HG03066 (cell line): ENCODE measurements at regions not wholly inside any gene's neighbourhood (a gene's known extent, or its start where the extent isn't known, plus 50 kb on each side); places are given as distances from the start of the nearest gene placed in this dataset.

Experiments
- ATAC-seq: cut with Tn5 transposase; IDR thresholded peaks from one replicate; pipeline ENCODE4 v1.9.1; 2021; ENCODE audit warnings: low read depth; ENCODE audit not compliant: unreplicated experiment

DNA sequence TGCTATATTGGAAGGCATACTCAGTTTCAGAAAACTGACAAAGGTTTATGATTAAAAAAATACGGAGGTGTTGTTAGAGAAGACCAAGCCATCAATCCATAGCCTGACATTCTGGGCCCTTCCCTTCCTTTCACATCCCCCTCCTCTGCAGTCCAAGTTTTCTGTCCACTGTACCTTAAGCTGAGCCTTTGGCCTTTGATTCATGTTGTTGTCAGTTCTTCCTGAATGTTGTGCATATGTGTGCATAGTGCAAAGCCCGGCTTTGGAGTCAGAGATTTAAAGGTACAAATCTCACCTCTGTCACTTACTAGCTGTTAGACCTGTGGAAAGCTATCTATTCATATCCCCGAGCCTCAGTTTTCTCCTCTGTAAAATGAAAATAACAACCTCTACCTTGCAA lies 104.9 kb upstream of the AGBL1 start:
- no peak for ATAC-seq

DNA sequence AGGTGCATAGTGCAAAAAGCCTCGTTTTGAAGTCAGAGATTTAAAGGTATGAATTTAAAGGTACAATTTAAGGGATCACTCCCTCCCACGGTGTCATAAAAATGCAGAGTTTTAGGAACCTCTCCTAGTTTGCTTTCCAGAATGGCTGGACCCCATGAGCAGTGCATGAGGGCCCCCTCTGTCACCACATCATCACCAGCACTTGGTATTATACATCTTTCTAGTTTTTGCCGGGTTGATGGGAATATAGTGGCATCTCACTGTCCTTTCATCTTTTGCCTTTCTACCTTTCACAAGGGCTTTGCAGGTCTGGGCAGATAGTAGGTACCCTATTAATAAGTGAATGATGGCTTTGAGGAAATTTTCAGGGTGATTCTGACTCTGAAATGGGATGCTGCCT lies 103.6 kb upstream of the AGBL1 start:
- no peak for ATAC-seq

DNA sequence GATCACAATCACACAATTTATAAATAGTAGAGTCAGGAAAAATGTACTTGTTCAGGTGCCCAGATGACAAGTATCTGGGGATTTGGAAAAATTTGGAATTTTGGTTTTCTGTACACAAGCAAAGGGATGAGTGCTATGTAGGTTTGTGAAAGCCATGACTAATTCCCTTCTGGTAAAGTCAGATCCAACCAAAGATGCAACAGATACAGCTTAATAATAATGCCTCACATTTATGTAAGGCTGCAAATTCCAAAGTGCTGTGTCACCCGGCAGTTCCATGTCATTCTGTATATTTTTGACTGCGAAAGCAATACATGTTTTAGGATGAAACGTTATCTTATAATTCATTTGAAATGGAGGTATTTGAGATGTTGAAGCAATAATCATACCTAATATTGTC lies 102.7 kb upstream of the AGBL1 start:
- ATAC-seq: no peak

DNA sequence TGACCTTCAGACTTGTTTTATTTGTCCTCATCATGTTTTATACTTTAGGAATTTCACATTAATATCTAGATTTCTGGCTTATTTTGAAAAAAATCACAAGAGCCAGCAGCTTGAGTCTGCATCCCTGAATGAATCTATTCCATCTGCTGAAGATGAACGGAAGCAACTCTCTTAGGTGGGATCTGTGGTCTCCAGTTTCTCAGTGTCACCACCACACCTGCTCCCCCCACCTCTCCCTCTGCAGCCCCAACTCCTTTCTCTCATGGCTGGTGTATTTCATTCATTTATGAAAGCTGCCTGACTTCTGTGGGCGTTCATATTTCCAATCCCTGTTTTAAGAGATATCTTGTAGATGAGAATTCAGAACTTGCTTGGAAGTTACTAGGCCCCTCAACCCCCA lies 102.1 kb upstream of the AGBL1 start:
- ATAC-seq: no peak

DNA sequence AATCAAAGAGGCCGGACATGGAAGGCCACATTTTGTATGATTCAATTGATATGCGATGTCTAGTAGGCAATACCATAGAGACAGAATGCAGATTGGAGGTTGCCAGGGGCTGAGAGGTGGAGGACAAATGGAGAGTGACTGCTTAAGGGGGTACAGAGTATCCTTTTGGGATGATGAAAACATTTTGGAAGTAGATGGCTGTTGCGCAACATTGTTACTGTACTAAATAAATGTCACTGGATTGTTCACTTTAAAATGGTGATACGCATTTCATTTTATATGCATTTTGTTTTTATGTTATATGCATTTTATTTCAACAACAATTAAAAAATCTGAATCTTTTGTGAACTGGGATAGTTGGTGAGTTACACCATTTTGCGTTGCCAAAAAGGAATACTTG lies 99.7 kb upstream of the AGBL1 start:
- no peak for ATAC-seq

DNA sequence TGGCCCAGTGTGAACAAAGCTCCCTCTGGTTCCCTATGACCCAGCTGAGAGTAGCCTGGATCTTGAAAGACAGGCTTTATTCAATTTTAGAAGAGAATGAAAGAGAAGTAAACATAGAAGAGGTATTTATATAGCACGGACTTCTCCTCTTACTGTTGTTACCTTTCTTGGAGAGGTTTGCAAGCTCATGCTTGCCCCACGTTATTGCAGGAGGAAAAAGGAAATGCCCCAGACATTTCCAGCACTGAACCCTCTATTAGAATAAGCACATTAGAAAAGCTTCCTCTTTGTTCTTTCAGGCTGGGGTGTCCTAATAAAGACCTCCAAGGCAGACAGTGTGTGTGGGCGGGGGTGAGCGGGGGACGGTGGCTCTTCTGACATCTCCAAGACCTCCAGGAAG lies 98.7 kb upstream of the AGBL1 start:
- ATAC-seq: no peak

DNA sequence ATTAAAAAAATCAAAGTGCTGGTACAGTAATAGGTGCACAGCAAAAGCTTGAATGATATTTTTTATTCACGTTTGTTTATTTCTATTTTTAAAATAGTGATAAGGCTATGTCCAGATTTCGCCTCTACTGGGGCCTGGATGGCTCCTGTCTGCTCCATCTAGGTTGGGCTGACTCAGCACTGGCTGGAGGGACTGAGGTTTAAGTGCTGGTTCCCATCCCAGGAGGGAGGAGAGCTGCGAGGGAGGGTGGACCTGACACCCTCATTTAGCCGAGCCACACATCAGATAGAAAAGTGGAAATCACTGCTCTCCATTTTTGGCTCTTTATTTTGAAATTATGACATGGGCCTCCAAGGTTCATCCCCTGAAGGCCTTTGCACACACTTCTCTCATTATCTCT lies 95.4 kb upstream of the AGBL1 start:
- no peak for ATAC-seq

DNA sequence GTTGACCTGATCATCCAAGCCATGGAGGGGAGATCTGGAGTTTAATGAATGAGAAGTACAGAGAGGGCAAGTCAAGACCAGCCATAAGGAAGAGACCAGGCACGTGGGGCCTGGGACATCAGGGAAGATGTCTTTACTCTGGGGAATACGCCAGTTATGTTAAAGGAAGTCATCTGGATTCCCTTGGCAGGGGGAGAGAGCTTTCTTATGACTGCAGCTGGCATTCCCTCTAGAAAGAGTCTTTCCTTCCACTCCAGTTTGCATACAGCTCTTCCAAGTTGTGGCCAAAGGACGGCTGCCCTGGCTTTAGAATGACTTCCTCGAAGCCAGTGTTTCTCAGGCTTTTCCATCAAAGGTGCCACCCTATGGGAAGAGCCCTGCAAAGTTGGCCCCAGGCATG lies 93.6 kb upstream of the AGBL1 start:
- no peak for ATAC-seq

DNA sequence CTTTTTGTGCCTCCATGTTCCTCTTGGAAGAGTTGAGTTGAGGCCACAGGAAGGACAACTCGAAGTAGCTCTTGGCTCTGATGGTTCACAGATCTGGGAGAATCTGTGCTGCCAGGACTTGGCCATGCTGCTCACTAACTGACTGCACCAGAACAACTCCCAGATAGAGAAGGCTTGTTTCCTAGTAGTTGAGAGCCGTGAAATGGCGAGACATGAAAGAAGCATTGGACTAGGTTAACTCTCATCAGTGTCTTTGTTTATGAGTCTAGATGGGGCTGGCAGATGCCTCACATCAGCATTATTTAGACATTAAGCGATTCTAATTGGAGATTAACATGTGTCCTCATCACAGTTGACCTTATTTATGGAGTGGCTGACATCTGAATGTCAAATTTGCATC lies 92.9 kb upstream of the AGBL1 start:
- ATAC-seq: no peak

DNA sequence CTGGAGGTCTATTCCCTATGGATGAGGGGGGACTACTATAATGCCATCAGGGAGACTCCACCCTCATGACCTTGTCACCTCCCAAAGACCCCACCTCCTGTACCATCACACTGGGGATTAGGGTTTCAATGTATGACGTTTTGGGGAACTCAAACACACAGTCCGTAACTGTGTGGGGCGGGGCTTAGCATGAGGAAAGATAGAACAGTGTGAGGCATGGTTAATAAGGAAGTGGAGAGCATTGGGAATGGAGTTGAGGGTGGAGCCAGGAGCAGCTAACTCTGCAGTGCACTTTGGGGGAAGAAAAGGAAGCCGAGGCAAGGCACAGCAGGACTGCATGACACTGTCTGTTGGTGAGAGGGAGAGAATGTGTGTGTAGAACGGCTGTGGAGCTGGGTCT lies 90.9 kb upstream of the AGBL1 start:
- ATAC-seq: no peak

DNA sequence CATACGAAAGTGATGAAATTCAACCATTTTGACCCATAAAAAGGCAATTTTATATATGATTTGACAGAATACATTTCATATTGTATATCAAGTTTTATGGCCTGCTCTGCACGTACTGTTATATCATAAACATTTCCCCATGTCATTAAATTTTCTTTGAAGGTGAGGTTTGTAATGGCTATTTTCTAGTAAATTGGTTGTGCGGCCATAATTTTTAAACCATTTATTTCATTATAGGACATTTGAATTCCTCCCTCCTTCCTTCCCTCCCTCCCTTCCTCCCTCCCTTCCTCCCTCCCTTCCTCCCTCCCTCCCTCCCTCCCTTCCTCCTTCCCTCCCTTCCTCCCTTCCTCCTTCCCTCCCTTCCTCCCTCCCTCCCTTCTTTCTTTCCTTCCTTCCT lies 87.4 kb upstream of the AGBL1 start:
- no peak for ATAC-seq

DNA sequence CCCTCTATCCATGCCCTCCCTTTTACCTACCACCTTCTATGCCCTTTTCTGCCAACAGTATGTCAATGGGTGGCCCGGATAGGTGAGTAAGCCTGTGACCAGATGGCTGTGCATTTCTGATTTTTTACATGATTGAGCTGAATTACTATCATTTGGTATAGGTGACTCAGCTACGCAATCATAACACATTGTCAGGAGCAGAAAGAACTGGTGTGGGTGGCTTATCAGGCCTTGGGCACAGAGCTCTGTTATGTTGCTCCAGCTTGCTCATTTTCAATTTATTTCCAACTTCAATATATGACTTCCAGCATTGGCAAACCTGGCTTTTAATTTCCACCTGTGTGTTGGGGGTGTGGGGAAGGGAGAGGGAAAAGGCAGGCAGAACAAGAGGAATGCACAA lies 86.6 kb upstream of the AGBL1 start:
- ATAC-seq: no peak

DNA sequence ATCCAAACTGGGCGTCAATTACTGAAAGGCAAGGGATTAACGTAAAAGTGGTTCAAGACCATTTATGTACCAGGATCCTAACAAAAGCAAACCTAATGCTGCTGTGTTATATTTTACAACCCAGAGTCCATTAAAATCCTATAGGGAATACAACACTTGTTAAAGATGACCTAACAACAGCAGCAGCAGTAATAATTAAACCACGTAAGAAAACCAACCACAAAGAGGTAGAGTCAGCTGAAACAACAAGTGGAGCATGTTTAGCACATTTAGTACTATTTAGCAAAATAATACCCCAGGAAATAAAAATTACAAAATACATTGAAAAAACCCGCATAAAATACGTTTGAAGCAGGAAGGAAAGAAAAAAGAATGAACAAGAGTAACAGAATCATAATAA lies 82.1 kb upstream of the AGBL1 start:
- no peak for ATAC-seq

DNA sequence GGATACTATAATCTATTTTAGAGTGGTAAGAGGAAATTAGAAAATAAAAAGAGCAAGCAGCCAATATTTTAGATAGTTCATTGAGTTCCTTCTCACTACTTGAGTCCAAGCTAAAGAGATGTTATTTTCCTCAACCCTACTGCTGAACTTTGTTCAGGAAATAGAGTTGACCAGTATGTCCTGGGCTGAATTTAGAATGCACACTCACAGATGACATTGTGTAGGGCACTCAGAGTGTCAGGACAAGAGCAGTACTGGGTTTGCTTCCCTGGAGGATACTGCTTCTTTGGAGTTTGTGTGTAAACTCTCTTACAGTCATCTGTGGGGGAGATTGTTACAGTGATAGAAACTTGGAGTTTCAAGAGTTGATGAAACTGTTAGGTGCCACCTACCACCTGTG lies 80.0 kb upstream of the AGBL1 start:
- ATAC-seq: no peak

DNA sequence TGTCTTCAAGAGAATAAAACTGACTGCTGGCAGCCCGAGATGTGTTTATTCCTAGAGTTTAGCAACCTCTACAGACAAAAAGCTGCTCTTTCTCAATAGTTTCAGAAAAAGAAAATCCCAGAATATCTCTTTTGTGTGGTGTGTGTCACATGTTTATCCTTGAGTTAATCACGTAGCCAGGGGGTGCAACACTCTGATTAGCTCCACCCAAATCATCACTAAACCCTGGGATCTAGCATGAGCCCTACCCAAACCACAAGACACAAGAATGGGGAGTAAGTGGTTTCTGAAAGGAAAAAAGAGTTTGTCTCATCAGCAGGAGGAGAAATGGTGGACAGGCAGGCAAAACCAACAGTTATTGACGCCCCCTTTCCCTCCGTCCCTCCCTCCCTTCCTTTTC lies 78.5 kb upstream of the AGBL1 start:
- ATAC-seq: no peak

DNA sequence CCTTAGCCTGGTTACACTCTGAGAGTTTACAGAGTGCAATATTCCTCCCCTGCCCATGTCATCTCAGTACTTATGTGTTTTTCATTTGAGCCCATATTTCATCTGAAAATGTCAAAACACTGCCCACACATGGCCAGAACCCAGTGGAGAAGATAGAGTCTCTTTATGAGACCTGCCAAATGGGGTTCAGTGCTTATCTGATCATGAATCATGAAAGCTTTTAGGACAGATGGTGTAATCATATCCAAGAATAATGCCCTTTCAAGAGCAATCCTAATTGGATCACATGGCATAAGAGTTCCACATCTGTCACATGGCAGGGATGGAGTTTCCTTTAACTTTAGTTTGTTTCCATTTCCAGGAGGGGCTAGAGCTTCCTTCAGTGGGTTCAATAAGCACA lies 77.2 kb upstream of the AGBL1 start:
- no peak for ATAC-seq

DNA sequence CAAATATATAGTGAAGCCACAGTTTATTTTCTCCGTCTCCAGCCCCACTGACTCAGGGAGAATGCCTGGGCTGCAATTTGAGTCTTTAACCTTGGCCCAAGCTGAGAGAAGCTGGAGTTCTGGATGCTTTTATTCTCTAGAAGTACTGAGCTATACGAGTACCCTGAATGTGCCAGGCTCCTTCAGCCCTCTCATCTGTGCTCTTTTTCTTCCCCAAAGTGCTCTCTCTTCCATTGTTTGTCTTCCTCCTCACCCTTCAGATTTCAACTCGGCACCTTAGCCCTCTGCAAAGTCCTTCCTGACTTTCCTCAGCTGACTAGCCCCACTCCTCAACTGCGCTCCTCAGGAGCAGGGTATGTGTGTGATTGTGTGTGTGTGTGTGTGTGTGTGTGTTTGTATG lies 75.6 kb upstream of the AGBL1 start:
- ATAC-seq: no peak

DNA sequence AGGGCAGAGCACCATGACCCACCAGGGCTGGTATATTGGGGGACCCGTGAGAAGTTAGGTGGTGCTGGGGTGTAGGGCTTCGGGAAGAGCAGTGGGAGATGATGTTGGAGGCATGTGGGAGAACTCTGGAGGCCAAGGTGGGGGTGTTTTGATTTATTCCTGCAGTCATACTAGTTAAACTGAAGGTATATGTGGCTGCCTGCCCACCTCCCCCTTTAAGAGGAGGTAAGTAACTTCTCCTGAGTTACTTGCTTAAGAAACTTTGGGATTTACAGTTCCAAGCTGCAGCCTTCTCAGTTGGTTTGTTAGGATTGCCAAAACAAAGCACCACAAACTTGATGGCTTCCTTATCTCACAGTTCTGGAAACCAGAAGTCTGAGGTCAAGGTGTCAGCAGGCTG lies 73.1 kb upstream of the AGBL1 start:
- no peak for ATAC-seq

DNA sequence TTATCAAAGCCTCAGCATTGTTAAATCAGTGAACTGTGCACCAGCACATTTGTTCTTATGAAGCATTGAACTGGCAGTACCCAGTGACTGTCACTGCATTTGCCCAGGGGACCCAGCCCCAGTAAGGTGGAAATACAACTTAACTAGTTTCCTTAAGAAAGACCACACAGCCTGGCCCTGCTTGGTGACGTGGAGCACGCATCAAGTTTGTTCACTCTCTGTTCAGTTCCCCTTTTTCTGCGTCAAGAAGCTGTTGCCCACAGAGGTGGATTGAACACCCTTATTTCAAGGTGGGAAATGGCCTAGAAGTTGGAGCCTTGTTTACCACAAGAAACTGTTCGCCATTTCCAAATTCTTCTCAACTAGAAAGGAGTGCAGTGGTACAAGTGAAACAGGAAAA lies 69.9 kb upstream of the AGBL1 start:
- no peak for ATAC-seq

DNA sequence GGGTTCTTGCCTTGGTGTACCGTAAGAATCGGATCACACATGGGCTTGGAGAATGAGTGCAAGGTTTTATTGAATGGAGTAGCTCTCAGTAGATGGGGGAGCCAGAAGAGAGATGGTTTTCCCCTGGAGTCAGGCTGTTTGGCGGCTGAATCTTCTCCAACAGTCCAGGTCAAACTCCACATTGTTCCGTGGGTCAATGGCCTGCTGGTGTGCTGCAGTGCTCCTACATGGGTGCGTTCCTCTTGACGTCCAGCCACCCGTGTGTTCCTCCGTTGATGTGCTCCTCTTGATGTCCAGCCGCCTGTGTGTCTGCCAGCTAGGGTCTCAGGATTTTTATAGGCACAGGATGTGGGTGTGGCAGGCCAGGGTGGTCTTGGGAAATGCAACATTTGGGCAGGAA lies 69.3 kb upstream of the AGBL1 start:
- no peak for ATAC-seq

DNA sequence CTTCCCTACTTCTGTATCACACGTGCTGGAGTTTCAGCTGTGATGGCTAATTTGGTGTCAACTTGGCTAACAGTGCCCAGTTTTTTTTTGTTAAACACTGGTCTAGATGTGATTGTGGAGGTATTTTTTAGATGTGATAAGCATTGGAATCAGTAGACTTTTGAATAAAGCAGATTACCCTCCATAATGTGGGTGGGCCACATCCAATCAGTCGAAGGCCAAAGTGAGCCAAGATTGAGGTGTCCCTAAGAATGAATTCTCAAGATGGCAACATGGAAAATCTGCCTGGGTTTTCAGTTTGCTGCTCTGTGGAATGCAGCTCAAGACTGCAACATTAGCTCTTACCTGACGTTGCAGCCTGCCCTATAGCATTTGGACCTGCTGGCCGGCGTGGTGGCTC lies 68.8 kb upstream of the AGBL1 start:
- ATAC-seq: no peak

DNA sequence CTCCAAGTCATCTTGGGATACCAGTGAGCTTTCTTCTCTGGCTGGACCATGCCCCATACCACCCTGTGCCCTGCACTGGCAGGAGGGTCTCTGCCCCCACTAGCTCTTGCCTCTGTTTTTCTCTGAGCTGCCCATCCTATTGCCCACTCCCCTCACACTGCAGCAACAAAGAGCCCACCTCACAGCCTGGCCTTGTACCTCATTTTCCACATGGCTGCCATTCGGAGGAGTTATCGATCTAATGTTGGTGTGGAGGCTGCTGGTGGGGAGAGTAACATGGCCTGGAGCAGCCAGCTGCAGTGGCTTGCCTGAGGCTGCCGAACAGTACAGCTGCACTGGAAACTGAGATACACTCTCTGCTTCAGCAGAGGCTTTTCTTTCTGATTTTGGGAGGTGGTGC lies 65.7 kb upstream of the AGBL1 start:
- no peak for ATAC-seq

DNA sequence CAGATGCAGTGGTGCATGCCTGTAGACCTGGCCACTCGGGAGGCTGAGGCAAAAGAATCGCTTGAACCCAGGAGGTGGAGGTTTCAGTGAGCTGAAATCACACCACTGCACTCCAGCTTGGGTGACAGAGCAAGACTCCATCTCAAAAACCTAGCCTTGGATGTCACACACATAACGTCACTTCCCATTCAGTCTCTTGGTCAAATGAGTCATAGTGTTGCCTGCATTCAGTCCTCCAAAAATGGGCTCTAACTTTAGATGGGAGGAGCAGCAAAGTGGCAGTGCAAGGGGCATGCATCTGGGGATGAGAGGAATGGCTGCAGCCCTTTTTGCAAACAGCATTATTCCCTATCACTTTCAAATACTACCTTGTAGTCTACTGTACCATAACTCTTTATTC lies 62.9 kb upstream of the AGBL1 start:
- no peak for ATAC-seq

DNA sequence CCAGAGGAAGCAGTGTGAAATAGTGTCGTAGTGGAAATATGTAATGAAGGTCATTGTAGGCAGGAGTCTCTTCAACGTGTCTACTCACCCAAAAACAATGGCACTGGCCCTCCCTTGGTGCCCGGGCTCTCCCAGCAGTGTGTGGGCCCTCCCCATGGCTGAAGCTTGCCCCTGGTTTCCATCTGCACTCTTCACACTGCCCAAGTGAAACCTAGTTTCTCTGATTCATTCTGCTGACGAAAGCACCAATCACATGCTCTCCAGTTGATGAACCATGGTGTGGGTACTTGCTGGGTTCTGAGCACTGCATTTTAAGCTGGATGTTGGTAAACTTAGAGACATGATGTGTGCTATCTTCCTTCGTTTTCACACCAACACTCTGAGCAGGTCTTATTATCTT lies 61.0 kb upstream of the AGBL1 start:
- ATAC-seq: no peak
